OCI-LY7 (cell line): ENCODE measurements at regions not wholly inside any gene's neighbourhood (a gene's known extent, or its start where the extent isn't known, plus 50 kb on each side); places are given as distances from the start of the nearest gene placed in this dataset.

Source experiments
- BruUV-seq: library from RNA; stranded (reverse); fragments of 400-500 nt; replicated peaks from 2 replicates; lab custom pipeline; 2021; lab: Mats Ljungman, UMichigan
- CTCF ChIA-PET: fragments of 300-600 bp; sonication (Branson Sonifier 250); formaldehyde crosslinking; loops from one replicate; lab custom pipeline; 2022; ENCODE audit warnings: antibody characterized with exemption; ENCODE audit not compliant: unreplicated experiment; lab: Charles Lee
- POLR2A ChIA-PET: fragments of 300-600 bp; sonication (Branson Sonifier 250); formaldehyde crosslinking; loops from one replicate; lab custom pipeline; 2022; ENCODE audit warnings: antibody characterized with exemption; lab: Charles Lee
- DNase-seq: peaks from one replicate; pipeline ENCODE4 v3.0.0-alpha.2; 2015; ENCODE audit warnings: low spot score
- H2AFZ ChIP-seq: fragments of 200-600 bp; sonication (generic), shearing (Covaris generic); 2 replicates; pipeline ENCODE4 v1.6.1; 2014; ENCODE audit warnings: mild to moderate bottlenecking, antibody characterized with exemption, low read length, moderate library complexity
- H3K27ac ChIP-seq: fragments of 200-600 bp; sonication (generic); 2 replicates; pipeline ENCODE4 v1.5.1; 2014; ENCODE audit warnings: mixed run types, low read depth, mild to moderate bottlenecking, moderate library complexity, low read length, inconsistent platforms; ENCODE audit not compliant: poor library complexity, severe bottlenecking
- H3K36me3 ChIP-seq: fragments of 200-600 bp; sonication (generic); 2 replicates; pipeline ENCODE4 v1.6.1; 2014; ENCODE audit warnings: mild to moderate bottlenecking, antibody characterized with exemption, low read length, moderate library complexity, mixed read lengths; ENCODE audit not compliant: insufficient read depth
- H3K4me1 ChIP-seq: fragments of 200-600 bp; sonication (generic); 2 replicates; pipeline ENCODE4 v1.5.1; 2014; ENCODE audit warnings: mild to moderate bottlenecking, low read length; ENCODE audit not compliant: insufficient read depth, poor library complexity, severe bottlenecking
- H3K4me2 ChIP-seq: fragments of 200-600 bp; sonication (generic); 2 replicates; pipeline ENCODE4 v1.6.1; 2014; ENCODE audit warnings: mild to moderate bottlenecking, low read length
- H3K4me3 ChIP-seq: fragments of 200-600 bp; sonication (generic); 2 replicates; pipeline ENCODE4 v1.5.1; 2014; ENCODE audit warnings: mild to moderate bottlenecking, low read depth, low read length; ENCODE audit not compliant: poor library complexity, severe bottlenecking
- H3K79me2 ChIP-seq: fragments of 200-600 bp; sonication (generic); 2 replicates; pipeline ENCODE4 v1.6.1; 2016; ENCODE audit warnings: low read depth, mild to moderate bottlenecking, low read length, moderate library complexity, mixed read lengths; ENCODE audit not compliant: insufficient read depth
- H3K9me2 ChIP-seq: fragments of 200-600 bp; sonication (generic); 2 replicates; pipeline ENCODE4 v1.6.1; 2016; ENCODE audit warnings: mild to moderate bottlenecking, low read length, mixed read lengths; ENCODE audit not compliant: insufficient read depth
- H3K9me3 ChIP-seq: fragments of 200-600 bp; sonication (generic); 2 replicates; pipeline ENCODE4 v1.6.1; 2014; ENCODE audit warnings: mild to moderate bottlenecking, mixed run types, low read length, mixed read lengths
- H4K20me1 ChIP-seq: fragments of 200-600 bp; sonication (generic); 2 replicates; pipeline ENCODE4 v1.6.1; 2014; ENCODE audit warnings: mild to moderate bottlenecking, antibody characterized with exemption, low read length, moderate library complexity, mixed read lengths; ENCODE audit not compliant: insufficient read depth
- EZH2phosphoT487 ChIP-seq: fragments of 200-600 bp; sonication (generic); IDR thresholded peaks from 2 replicates; pipeline ENCODE4 v1.6.1; 2018; ENCODE audit warnings: low read depth, borderline replicate concordance, mild to moderate bottlenecking, mixed run types, antibody characterized with exemption, low read length, moderate library complexity, mixed read lengths
- intact Hi-C: fragments of 100-400 bp; cut with micrococcal nuclease; formaldehyde crosslinking; loops from one replicate; pipeline ENCODE4 v1.10.0; 2022; ENCODE audit not compliant: unreplicated experiment
- TF ChIP-seq, protein P1 (sequence below): fragments of 200-600 bp; sonication (generic); conservative IDR thresholded peaks from 2 replicates; pipeline ENCODE4 v1.5.1; 2014; ENCODE audit warnings: mild to moderate bottlenecking, antibody characterized with exemption, low read length, moderate library complexity, mixed read lengths

DNA sequence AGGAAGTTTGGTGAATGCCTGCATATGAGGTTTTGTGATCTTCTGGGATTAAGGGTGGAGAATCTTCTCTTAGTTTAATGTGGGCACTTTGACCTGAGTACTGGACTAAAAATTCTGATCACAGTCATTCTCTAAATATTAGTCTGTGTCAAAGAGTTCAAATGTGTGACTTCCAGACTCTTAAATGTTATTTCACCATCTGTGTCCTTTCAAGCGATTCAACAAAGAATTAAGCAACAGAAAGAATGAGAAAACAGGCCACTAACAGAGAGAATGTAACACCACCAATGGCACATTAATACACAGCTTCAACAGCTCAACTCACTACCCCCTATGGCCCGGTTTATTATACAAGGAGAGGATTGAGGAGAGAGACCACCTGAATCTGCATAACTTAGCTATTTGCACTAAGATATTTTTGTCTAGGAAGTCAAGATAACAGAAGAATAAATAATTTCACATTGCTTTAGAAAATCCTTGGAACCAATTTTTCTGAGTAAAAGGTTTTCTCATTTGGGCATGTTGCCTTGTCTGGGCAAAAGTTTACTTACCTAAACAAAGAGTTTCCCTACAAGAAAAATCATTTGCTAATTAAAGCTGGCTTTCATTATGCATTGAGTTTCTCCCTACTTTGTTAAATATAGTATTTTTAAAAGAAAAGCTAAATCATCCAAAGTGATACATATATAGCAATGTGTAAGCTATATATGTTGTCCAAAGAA, 1313.7 kb downstream of the NCAM2 start:
- CTCF ChIA-PET, result no interaction called here
- Histone ChIP-seq H3K36me3 (no peaks in the 10 kb centered on the region), H2AFZ (no peak overlapping the region), H3K4me2 (no peak overlapping the region), H3K9me3 (peaks cover 9% of the 10 kb centered on the region; the same call in 1 of the 2 replicates), H3K9me2 (no peaks in the 10 kb centered on the region), H3K4me3 (no peak overlapping the region), H3K79me2 (no peaks in the 10 kb centered on the region), H4K20me1 (no peaks in the 10 kb centered on the region), H3K4me1 (no peaks in the 10 kb centered on the region), H3K27ac (no peak overlapping the region)
- no TSS peak for BruUV-seq
- TF ChIP-seq, protein P1, sequence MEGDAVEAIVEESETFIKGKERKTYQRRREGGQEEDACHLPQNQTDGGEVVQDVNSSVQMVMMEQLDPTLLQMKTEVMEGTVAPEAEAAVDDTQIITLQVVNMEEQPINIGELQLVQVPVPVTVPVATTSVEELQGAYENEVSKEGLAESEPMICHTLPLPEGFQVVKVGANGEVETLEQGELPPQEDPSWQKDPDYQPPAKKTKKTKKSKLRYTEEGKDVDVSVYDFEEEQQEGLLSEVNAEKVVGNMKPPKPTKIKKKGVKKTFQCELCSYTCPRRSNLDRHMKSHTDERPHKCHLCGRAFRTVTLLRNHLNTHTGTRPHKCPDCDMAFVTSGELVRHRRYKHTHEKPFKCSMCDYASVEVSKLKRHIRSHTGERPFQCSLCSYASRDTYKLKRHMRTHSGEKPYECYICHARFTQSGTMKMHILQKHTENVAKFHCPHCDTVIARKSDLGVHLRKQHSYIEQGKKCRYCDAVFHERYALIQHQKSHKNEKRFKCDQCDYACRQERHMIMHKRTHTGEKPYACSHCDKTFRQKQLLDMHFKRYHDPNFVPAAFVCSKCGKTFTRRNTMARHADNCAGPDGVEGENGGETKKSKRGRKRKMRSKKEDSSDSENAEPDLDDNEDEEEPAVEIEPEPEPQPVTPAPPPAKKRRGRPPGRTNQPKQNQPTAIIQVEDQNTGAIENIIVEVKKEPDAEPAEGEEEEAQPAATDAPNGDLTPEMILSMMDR, result no peak
- no peak for TF ChIP-seq EZH2phosphoT487
- intact Hi-C loops, result loop anchor here (10.0 kb wide), 1 partner anchor 63 kb away; no protein-coding TSS in a partner anchor
- no peak for DNase-seq
- POLR2A ChIA-PET, result interaction anchor here (0.6 to 0.7 kb wide), 3 partner anchors 59 to 650 kb away, joined by 3 to 4 read pairs (median 3); no protein-coding TSS in a partner anchor

DNA sequence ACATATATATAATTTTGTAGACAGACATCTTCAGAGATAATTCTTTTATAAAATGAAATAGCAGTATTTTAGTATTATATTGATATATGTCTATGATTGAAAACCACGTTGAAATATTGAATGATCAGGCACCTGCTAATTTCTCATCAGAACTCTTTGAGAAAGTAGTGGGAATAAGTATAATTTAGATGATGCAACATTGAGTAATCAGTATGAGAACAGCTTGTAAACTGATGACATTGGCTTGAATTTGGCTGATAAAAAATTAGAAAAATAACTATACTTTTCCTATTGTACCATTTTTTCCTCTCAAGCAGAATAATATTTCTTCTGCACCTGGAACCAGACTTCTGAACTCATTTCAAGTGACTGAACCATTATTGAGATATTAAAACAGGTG, 1316.8 kb downstream of the NCAM2 start:
- Histone ChIP-seq H4K20me1 (no peaks in the 10 kb centered on the region), H3K79me2 (no peaks in the 10 kb centered on the region), H3K27ac (no peak overlapping the region), H3K9me3 (peaks cover 8% of the 10 kb centered on the region; the same call in 1 of the 2 replicates), H3K36me3 (no peaks in the 10 kb centered on the region), H2AFZ (no peak overlapping the region), H3K4me1 (no peaks in the 10 kb centered on the region), H3K9me2 (no peaks in the 10 kb centered on the region), H3K4me2 (no peak overlapping the region), H3K4me3 (no peak overlapping the region)
- BruUV-seq, result no TSS peak
- no peak for TF ChIP-seq EZH2phosphoT487
- TF ChIP-seq, protein P1, result no peak
- ChIA-PET POLR2A (interaction anchor here (0.7 kb wide), 1 partner anchor 45 kb away, joined by 3 read pairs; no protein-coding TSS in a partner anchor), CTCF (no interaction called here)
- no peak for DNase-seq
- intact Hi-C loops, result loop anchor here (10.0 kb wide), 1 partner anchor 60 kb away; no protein-coding TSS in a partner anchor

DNA sequence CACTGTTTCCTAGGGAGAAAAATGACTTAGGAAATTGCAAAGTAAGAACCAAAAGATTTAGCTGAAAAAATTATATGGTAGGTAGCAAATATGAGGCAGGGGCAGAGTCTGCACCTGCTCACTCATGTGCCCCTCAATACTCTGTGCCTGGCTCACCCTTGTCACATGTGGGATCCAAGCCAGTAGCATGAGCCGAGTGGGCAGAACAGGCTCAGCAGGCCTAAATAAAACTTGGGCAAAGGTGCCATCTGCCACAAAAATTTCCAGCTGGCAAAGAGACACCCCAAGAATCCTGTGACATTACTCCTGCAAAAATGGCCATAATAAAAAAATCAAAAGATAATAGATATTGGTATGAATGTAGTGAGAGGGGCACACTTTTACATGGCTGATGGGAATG, 1321.2 kb downstream of the NCAM2 start:
- POLR2A ChIA-PET, result no interaction called here
- intact Hi-C loops, result loop anchor here (10.0 kb wide), 1 partner anchor 55 kb away; no protein-coding TSS in a partner anchor
- BruUV-seq, result no TSS peak

More for the DNA sequence above, 1321.2 kb downstream of the NCAM2 start:
- CTCF ChIA-PET, result no interaction called here
- Histone ChIP-seq H2AFZ (no peak overlapping the region), H4K20me1 (no peaks in the 10 kb centered on the region), H3K27ac (no peak overlapping the region), H3K4me2 (no peak overlapping the region), H3K9me3 (peaks cover 22% of the 10 kb centered on the region; the same call in 1 of the 2 replicates), H3K4me3 (no peak overlapping the region), H3K79me2 (no peaks in the 10 kb centered on the region), H3K9me2 (no peaks in the 10 kb centered on the region), H3K4me1 (no peaks in the 10 kb centered on the region), H3K36me3 (no peaks in the 10 kb centered on the region)
- TF ChIP-seq, protein P1, result no peak
- no peak for TF ChIP-seq EZH2phosphoT487
- no peak for DNase-seq
